GM12878 (cell line): ENCODE measurements at regions not wholly inside any gene's neighbourhood (a gene's known extent, or its start where the extent isn't known, plus 50 kb on each side); places are given as distances from the start of the nearest gene placed in this dataset.

Experiments
- ATAC-seq: fragments of 200-7000 bp; cut with Tn5 transposase; 3 replicates; pipeline ENCODE4 v1.9.1; 2020; ENCODE audit warnings: mild to moderate bottlenecking, moderate library complexity
- BruUV-seq: library from RNA; stranded (reverse); fragments of 400-500 nt; replicated peaks from 2 replicates; lab custom pipeline; 2021; lab: Mats Ljungman, UMichigan
- CTCF ChIA-PET: fragments of 300-600 bp; sonication (Branson Sonifier 250); formaldehyde crosslinking; extraction: SDS; loops from one replicate; lab custom pipeline; 2021; ENCODE audit warnings: inconsistent platforms; lab: Yijun Ruan, JAX
- POLR2A ChIA-PET: fragments of 350-600 bp; formaldehyde crosslinking; extraction: SDS; loops from one replicate; lab custom pipeline; 2021; ENCODE audit warnings: inconsistent platforms; lab: Charles Lee
- RAD21 ChIA-PET: fragments of 300-600 bp; sonication (Branson Sonifier 250); formaldehyde crosslinking; loops from one replicate; lab custom pipeline; 2023; ENCODE audit warnings: antibody characterized with exemption; ENCODE audit not compliant: unreplicated experiment; lab: Charles Lee
- SMC1A ChIA-PET: fragments of 300-600 bp; sonication (Branson Sonifier 250); formaldehyde crosslinking; loops from one replicate; lab custom pipeline; 2023; ENCODE audit not compliant: unreplicated experiment, uncharacterized antibody; lab: Charles Lee
- DNase-seq: peaks from one replicate; pipeline ENCODE4 v3.0.0-alpha.2; 2011; ENCODE audit warnings: low read depth, low spot score
- FAIRE-seq: peaks from 3 replicates; lab custom pipeline; 2011; peaks lifted over from hg19 to GRCh38; lab: Jason Lieb, UNC
- H2AFZ ChIP-seq: 2 replicates; pipeline ENCODE4 v1.6.0; 2011; ENCODE audit warnings: low read depth, low read length, control low read depth; ENCODE audit not compliant: control insufficient read depth
- H3K27ac ChIP-seq: 2 replicates; pipeline ENCODE4 v1.5.1; 2011; ENCODE audit warnings: control low read depth; ENCODE audit not compliant: control insufficient read depth, insufficient read depth
- H3K27me3 ChIP-seq, 2 experiments: replicated peaks in 1 of 2; 2 replicates each; pipeline versions ENCODE4 v1.6.0 to v1.6.1; 2011; ENCODE audit warnings: low read length in 1 of 2; ENCODE audit not compliant: control insufficient read depth in 2 of 2, insufficient read depth in 2 of 2
- H3K36me3 ChIP-seq, 2 experiments: 2 replicates each; pipeline ENCODE4 v1.5.1; 2011; ENCODE audit warnings: low read length in 1 of 2; ENCODE audit not compliant: control insufficient read depth in 2 of 2, insufficient read depth in 2 of 2
- H3K4me1 ChIP-seq: 2 replicates; pipeline ENCODE4 v1.6.1; 2011; ENCODE audit warnings: mild to moderate bottlenecking, low read length, moderate library complexity, mixed read lengths; ENCODE audit not compliant: control insufficient read depth, insufficient read depth
- H3K4me2 ChIP-seq: 2 replicates; pipeline ENCODE4 v1.6.0; 2011; ENCODE audit warnings: control low read depth; ENCODE audit not compliant: control insufficient read depth, insufficient read depth
- H3K4me3 ChIP-seq: fragments of 200-600 bp; sonication (generic); 2 replicates; pipeline ENCODE4 v1.5.1; 2016
- H3K79me2 ChIP-seq: 2 replicates; pipeline ENCODE4 v1.6.0; 2011; ENCODE audit warnings: low read length; ENCODE audit not compliant: control insufficient read depth, insufficient read depth
- H3K9ac ChIP-seq: 2 replicates; pipeline ENCODE4 v1.8.0; 2011; ENCODE audit warnings: low read length, control low read depth, mixed read lengths; ENCODE audit not compliant: control insufficient read depth, insufficient read depth
- H3K9me3 ChIP-seq: replicated peaks from 3 replicates; pipeline ENCODE4 v1.5.1; 2011; ENCODE audit warnings: mild to moderate bottlenecking, low read length; ENCODE audit not compliant: control insufficient read depth, insufficient read depth
- H4K20me1 ChIP-seq: 2 replicates; pipeline ENCODE4 v1.6.0; 2011; ENCODE audit not compliant: control insufficient read depth, insufficient read depth
- E2F8 ChIP-seq: fragments of 450-650 bp; IDR thresholded peaks from 2 replicates; pipeline ENCODE4 v1.6.1; 2018; ENCODE audit warnings: mild to moderate bottlenecking, low read depth, moderate library complexity; ENCODE audit not compliant: partially characterized antibody
- E4F1 ChIP-seq: fragments of 450-650 bp; IDR thresholded peaks from 2 replicates; pipeline ENCODE4 v1.6.1; 2018; ENCODE audit warnings: borderline replicate concordance, mild to moderate bottlenecking; ENCODE audit not compliant: partially characterized antibody
- NFIC ChIP-seq: IDR thresholded peaks from 2 replicates; pipeline ENCODE4 v1.6.1; 2012; ENCODE audit warnings: low read depth, mild to moderate bottlenecking, inconsistent platforms, low read length, moderate library complexity
- NFYB ChIP-seq: IDR thresholded peaks from 2 replicates; pipeline ENCODE4 v1.6.1; 2011; ENCODE audit warnings: low read depth, mild to moderate bottlenecking, low read length, improper control_type of control experiment, moderate library complexity; ENCODE audit not compliant: insufficient read depth
- PAX5 ChIP-seq: IDR thresholded peaks from 2 replicates; pipeline ENCODE4 v1.6.1; 2011; ENCODE audit warnings: low read depth, low read length, borderline replicate concordance
- RAD21 ChIP-seq: IDR thresholded peaks from 2 replicates; pipeline ENCODE4 v1.6.1; 2011; ENCODE audit warnings: mild to moderate bottlenecking, low read depth, low read length, moderate library complexity; ENCODE audit not compliant: insufficient read depth
- REST ChIP-seq: IDR thresholded peaks from 2 replicates; pipeline ENCODE4 v1.6.1; 2012; ENCODE audit warnings: mild to moderate bottlenecking, low read depth, low read length
- SKIL ChIP-seq: fragments of 450-650 bp; IDR thresholded peaks from 2 replicates; pipeline ENCODE4 v1.6.1; 2017; ENCODE audit warnings: mild to moderate bottlenecking, low read depth, inconsistent platforms; ENCODE audit not compliant: poor library complexity, severe bottlenecking
- SREBF2 ChIP-seq: IDR thresholded peaks from 2 replicates; pipeline ENCODE4 v1.6.1; 2012; ENCODE audit warnings: mild to moderate bottlenecking, low read length
- TCF3 ChIP-seq: IDR thresholded peaks from 2 replicates; pipeline ENCODE4 v1.6.1; 2012; ENCODE audit warnings: low read depth, mild to moderate bottlenecking, low read length, borderline replicate concordance; ENCODE audit not compliant: insufficient read depth
- ZBED1 ChIP-seq: IDR thresholded peaks from 2 replicates; pipeline ENCODE4 v1.6.1; 2016; ENCODE audit warnings: borderline replicate concordance
- ZNF274 ChIP-seq: IDR thresholded peaks from one replicate; pipeline ENCODE4 v1.8.0; 2011; ENCODE audit not compliant: insufficient read length, insufficient read depth
- ZNF622 ChIP-seq: fragments of 450-650 bp; IDR thresholded peaks from 2 replicates; pipeline ENCODE4 v1.6.1; 2017; ENCODE audit warnings: mild to moderate bottlenecking, inconsistent platforms
- WGBS: methylation state at CpG from one replicate; pipeline ENCODE4 v1.1.6; 2016; ENCODE audit warnings: low lambda C conversion rate; ENCODE audit not compliant: insufficient replicate concordance, insufficient coverage; ENCODE audit errors: missing lambda C conversion rate; 5-methylcytosine and 5-hydroxymethylcytosine counted together
- in situ Hi-C: fragments of 300-500 bp; cut with MboI; formaldehyde crosslinking; loops from 9 replicates; pipeline ENCODE4 v1.14.3; 2018; ENCODE audit warnings: mixed read lengths
- intact Hi-C: fragments of 100-400 bp; cut with micrococcal nuclease; formaldehyde crosslinking; loops from one replicate; pipeline ENCODE4 v1.14.2; 2022; ENCODE audit not compliant: unreplicated experiment

- POLR2A ChIA-PET = no interaction called here
- Histone ChIP-seq H3K27ac (no peak overlapping the region), H3K36me3 (no peaks in the 10 kb centered on the region), H2AFZ (no peak overlapping the region), H3K79me2 (no peaks in the 10 kb centered on the region), H3K9ac (no peak overlapping the region), H3K4me1 (no peaks in the 10 kb centered on the region), H3K4me3 (no peak overlapping the region), H3K27me3 (no peaks in the 10 kb centered on the region), H4K20me1 (no peaks in the 10 kb centered on the region), H3K4me2 (no peak overlapping the region), H3K9me3 (no peaks in the 10 kb centered on the region)
- DNase-seq = no peak
- RAD21 ChIA-PET = no interaction called here
- CTCF ChIA-PET = no interaction called here
- WGBS = 5% methylated on average over 1 of the region's 1 CpG
- BruUV-seq = no TSS peak
- intact Hi-C loops (no loop called here), in situ Hi-C loops (no loop called here)
- SMC1A ChIA-PET = no interaction called here
- ATAC-seq = no peak
- FAIRE-seq = no peak
- TF ChIP-seq E4F1 (no peak), SKIL (no peak), E2F8 (no peak), SREBF2 (no peak), TCF3 (no peak), NFIC (no peak), ZNF274 (no peak), ZBED1 (no peak), NFYB (no peak), RAD21 (no peak), PAX5 (no peak), REST (no peak), ZNF622 (no peak)
Observed at GRCh38 chr13:93058301-93058700, 168.3 kb upstream of the GPC6 start.
